ENCODE measurements at regions not wholly inside any gene's neighbourhood (a gene's known extent, or its start where the extent isn't known, plus 50 kb on each side); places are given as distances from the start of the nearest gene placed in this dataset.

DNA sequence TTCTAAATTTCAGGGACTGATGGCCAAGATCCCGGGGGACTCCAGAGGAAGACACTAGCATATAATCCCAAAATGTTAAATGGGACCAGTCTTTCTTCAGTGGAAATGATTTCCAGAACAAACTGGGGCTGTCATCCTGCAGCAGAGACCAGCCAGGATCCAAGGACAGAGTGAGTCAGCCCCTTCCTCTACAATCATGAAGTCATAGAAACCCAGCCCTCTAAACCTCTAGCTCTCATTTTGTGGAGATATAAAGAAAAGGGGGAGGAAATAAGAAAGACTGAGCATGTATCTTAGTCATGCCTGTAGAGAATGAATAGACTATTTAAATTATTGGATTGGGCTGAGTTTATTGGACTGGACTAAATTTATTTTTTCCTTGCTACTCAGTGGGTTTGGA lies 318.3 kb downstream of the AGTPBP1 start:
- DNase-seq (ENCODE audit: extremely low read depth in 1 of 4, low spot score in 3 of 4) (no peak), ATAC-seq (no peak), FAIRE-seq (no peak)
- Histone ChIP-seq H3K9me3 (replicated peaks; ENCODE audit: control insufficient read depth, insufficient read depth, low read depth, low read length) (no peaks in the 10 kb centered on the region), H3K27ac (ENCODE audit: extremely low read depth, low read depth, low read length) (no peak overlapping the region), H2AFZ (ENCODE audit: low read depth, low read length) (no peak overlapping the region), H3K4me2 (ENCODE audit: insufficient read depth, low read length) (no peak overlapping the region), H3K4me3 (no peak overlapping the region), H3K36me3 (ENCODE audit: control insufficient read depth, insufficient read depth, low read length) (no peaks in the 10 kb centered on the region), H3K9ac (ENCODE audit: insufficient read depth in 1 of 2, low read depth in 2 of 2, low read length in 2 of 2) (no peak overlapping the region), H3K79me2 (ENCODE audit: control insufficient read depth, insufficient read depth, low read length) (no peaks in the 10 kb centered on the region), H4K20me1 (replicated peaks; ENCODE audit: control insufficient read depth, insufficient read depth, low read length) (no peaks in the 10 kb centered on the region), H3K9me1 (ENCODE audit: control insufficient read depth, insufficient read depth, low read length) (no peaks in the 10 kb centered on the region), H3K4me1 (replicated peaks in 1 of 2; ENCODE audit: control insufficient read depth in 2 of 2, insufficient read depth in 2 of 2, low read length in 2 of 2) (no peaks in the 10 kb centered on the region), H3K27me3 (ENCODE audit: control insufficient read depth in 2 of 2, insufficient read depth in 2 of 2, low read length in 2 of 2) (no peaks in the 10 kb centered on the region)
- TF ChIP-seq ATF1 (CRISPR knock-in tag; IDR thresholded peaks at IDR 0.05) = no peak
- no peak for TF ChIP-seq ATF1 (tag; IDR thresholded peaks at IDR 0.05)
- TF ChIP-seq, protein P1, sequence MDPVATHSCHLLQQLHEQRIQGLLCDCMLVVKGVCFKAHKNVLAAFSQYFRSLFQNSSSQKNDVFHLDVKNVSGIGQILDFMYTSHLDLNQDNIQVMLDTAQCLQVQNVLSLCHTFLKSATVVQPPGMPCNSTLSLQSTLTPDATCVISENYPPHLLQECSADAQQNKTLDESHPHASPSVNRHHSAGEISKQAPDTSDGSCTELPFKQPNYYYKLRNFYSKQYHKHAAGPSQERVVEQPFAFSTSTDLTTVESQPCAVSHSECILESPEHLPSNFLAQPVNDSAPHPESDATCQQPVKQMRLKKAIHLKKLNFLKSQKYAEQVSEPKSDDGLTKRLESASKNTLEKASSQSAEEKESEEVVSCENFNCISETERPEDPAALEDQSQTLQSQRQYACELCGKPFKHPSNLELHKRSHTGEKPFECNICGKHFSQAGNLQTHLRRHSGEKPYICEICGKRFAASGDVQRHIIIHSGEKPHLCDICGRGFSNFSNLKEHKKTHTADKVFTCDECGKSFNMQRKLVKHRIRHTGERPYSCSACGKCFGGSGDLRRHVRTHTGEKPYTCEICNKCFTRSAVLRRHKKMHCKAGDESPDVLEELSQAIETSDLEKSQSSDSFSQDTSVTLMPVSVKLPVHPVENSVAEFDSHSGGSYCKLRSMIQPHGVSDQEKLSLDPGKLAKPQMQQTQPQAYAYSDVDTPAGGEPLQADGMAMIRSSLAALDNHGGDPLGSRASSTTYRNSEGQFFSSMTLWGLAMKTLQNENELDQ (CRISPR knock-in tag; IDR thresholded peaks at IDR 0.05; ENCODE audit: borderline replicate concordance) = no peak
- no peak for TF ChIP-seq SMARCC2 (IDR thresholded peaks at IDR 0.05; ENCODE audit: low read depth)
- no peak for TF ChIP-seq POLR2A (conservative IDR thresholded peaks at IDR 0.05)
- TF ChIP-seq, protein P2, sequence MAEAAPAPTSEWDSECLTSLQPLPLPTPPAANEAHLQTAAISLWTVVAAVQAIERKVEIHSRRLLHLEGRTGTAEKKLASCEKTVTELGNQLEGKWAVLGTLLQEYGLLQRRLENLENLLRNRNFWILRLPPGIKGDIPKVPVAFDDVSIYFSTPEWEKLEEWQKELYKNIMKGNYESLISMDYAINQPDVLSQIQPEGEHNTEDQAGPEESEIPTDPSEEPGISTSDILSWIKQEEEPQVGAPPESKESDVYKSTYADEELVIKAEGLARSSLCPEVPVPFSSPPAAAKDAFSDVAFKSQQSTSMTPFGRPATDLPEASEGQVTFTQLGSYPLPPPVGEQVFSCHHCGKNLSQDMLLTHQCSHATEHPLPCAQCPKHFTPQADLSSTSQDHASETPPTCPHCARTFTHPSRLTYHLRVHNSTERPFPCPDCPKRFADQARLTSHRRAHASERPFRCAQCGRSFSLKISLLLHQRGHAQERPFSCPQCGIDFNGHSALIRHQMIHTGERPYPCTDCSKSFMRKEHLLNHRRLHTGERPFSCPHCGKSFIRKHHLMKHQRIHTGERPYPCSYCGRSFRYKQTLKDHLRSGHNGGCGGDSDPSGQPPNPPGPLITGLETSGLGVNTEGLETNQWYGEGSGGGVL (CRISPR knock-in tag; IDR thresholded peaks at IDR 0.05) = no peak
- no peak for TF ChIP-seq PRPF4 (IDR thresholded peaks at IDR 0.05; ENCODE audit: insufficient read depth, low read depth, low read length, poor library complexity, severe bottlenecking)
- no peak for TF ChIP-seq CSDE1 (IDR thresholded peaks at IDR 0.05)
- no peak for TF ChIP-seq ZNF57 (CRISPR knock-in tag; IDR thresholded peaks at IDR 0.05)
- TF ChIP-seq BDP1 (IDR thresholded peaks at IDR 0.05; ENCODE audit: insufficient read depth, insufficient read length) = no peak
- no peak for TF ChIP-seq TAF15 (IDR thresholded peaks at IDR 0.05; ENCODE audit: low read depth, low read length)
- TF ChIP-seq, protein P3, sequence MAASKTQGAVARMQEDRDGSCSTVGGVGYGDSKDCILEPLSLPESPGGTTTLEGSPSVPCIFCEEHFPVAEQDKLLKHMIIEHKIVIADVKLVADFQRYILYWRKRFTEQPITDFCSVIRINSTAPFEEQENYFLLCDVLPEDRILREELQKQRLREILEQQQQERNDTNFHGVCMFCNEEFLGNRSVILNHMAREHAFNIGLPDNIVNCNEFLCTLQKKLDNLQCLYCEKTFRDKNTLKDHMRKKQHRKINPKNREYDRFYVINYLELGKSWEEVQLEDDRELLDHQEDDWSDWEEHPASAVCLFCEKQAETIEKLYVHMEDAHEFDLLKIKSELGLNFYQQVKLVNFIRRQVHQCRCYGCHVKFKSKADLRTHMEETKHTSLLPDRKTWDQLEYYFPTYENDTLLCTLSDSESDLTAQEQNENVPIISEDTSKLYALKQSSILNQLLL (CRISPR knock-in tag; IDR thresholded peaks at IDR 0.05; ENCODE audit: borderline replicate concordance) = no peak
- TF ChIP-seq TFAM (CRISPR knock-in tag; conservative IDR thresholded peaks at IDR 0.05) = no peak
- in situ Hi-C loops (cut with MboI) (no loop called here), intact Hi-C loops (cut with micrococcal nuclease) (loop anchor here (10.0 kb wide), 1 partner anchor 1029 kb away; no protein-coding TSS in a partner anchor)
- POLR2A ChIA-PET = no interaction called here
- CTCF ChIA-PET (ENCODE audit: low intra/inter-chr PET ratio) = no interaction called here
- no TSS peak for BruUV-seq (replicated peaks)
- WGBS (ENCODE audit: insufficient coverage, low coverage, missing lambda C conversion rate) = no CpG with 5 or more reads among the region's 1 CpG
